ENCODE measurements at regions not wholly inside any gene's neighbourhood (a gene's known extent, or its start where the extent isn't known, plus 50 kb on each side); places are given as distances from the start of the nearest gene placed in this dataset.
"Not testable (repeated sequence)": the region's sequence is repeated elsewhere in the genome, so short reads cannot be mapped to it uniquely, and the experiment has no call there.

- DNase-seq, result no peak
Observed at GRCh38 chr6:4655196-4656025, 120.8 kb upstream of the CDYL start.

DNA sequence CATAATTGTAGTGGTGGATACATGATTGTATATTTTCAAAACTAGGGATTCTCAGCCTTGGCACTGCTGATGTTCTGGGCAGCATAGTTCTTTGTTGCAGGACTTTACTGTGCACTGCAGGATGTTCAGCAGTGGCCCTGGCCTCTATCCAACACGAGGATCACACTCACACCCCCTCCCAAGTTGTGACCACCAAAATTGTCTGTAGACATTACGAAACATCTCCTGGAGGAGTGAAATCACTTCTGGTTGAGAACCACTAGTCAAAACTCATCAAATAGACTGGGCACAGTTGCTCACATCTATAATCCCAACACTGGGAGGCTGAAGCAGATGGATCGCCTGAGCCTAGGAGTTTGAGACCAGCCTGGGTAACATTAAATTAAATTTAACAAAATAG is 123.1 kb upstream of the CDYL start:
- DNase-seq, result no peak

- DNase-seq, result no peak
Observed at GRCh38 chr6:4651831-4652467, 124.3 kb upstream of the CDYL start.

DNA sequence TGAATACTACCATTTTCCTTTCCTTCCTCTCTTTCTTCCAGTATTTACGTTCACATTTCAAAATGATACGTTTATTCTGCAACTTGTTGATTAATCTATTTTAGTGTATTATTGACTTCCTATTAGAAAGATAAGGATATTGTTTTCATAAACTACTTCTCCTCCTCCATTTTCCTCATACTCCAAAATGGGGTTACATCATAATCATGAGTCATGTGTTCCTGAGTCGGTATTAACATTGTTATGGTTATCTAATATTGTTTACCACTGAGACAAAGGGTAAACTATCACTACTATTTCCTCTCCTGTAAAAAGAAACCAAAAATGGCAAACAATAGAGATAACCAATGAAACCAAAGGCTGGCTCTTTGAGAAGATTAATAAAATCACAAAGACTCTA is 126.5 kb upstream of the CDYL start:
- DNase-seq, result no peak

DNA sequence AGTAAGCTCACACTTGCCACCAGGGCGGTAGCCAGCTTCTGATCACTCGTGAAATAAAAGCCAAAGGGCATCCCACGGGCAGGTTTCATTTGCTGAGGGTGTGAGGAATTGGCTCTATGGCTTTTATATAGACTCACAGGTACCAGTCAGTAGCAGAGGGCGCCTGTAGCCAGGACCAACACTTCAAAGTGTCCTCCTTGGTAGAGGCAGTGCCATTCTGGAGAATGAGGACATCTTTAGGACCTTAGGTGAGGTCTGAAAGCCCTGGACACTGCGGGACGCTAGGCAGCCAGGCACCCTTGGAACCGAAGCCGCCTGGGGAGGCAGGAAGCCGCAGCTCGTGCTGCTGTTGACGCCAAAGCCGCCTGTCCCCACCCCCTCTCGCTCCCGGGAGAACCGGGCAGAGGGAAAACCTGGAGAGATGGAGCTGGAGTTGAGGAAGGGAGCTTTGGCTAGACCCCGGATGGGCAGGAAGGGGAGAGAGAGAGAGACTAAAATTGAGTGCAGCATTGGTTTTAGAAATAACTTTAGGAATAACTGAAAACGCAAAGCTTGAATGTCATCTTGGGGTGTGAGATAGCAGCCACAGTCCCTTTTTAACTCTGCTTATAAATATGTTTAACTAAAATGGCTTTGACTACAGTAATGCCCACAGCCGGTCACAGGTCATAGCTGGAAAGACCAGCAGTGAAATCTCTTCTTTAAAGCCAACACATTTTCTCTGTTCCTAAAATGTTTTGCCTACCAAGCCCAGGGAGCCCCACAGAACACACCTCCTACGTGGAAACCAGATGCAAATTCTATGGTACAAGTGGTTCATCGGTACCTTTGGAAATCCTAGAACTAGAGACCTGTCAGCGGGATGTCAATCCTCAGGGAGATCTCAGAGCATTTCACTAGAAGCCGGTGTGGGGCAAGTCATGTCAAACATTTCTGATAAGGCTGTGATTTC is 128.5 kb upstream of the CDYL start:
- DNase-seq, result no peak

- no peak for DNase-seq
Observed at GRCh38 chr6:4645713-4646360, 130.4 kb upstream of the CDYL start.

- no peak for DNase-seq
Observed at GRCh38 chr6:4644996-4645395, 131.2 kb upstream of the CDYL start.

DNA sequence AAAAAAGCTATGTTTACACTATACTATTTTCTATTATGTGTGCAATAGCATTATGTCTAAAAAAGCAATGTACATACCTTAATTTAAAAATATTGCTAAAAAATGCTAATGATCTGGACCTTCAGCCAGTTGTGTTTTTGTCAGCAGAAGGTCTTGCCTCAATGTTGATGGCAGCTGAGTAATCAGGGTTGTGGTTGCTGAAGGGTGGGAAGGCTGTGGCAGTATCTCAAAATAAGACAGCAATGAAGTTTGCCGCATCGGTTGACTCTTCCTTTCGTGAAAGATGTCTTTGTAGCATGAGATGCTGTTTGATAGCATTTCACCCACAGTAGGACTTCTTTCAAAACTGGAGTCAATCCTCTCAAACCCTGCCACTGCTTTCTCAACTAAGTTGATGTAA is 134.7 kb upstream of the CDYL start:
- no peak for DNase-seq

DNA sequence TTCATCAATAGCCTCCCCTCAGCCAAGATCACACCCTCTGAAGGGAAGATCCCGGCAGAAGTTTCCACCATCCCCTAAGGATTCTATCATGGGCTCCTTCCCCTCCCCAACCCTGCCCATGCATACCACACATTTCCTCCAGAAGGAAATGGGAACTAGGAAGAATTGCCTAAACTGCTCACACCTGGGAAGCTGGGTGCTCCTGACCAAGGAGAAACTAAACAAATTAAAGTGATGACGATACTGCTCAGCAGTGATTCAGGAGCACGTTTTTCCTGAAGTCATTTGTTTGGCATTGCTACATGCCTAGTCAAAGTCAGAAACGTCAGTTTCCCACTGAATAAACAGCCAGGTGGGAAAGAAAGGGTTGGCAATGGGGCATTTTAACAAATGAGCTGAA is 136.1 kb upstream of the CDYL start:
- DNase-seq, result no peak

DNA sequence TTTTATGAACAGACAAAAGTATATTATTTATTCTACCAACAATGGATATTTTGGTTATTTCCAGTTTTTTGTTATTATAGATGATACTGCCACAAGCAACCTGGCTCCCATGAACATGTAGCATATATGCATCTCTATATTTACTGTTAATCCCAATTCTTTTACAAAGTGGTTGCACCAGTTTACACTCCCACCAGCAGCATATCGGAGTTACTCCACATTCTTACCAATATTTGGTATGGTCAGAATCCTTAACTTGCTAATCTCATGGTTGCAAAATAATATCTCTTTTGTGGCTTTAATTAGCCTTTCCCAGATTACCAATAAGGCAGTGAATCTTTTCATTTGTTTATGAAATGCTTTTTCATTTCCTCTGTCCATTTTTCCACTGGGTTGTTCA is 137.6 kb upstream of the CDYL start:
- no peak for DNase-seq

GRCh38 chr6:4637691-4638433 is 138.3 kb upstream of the CDYL start:
- no peak for DNase-seq

DNA sequence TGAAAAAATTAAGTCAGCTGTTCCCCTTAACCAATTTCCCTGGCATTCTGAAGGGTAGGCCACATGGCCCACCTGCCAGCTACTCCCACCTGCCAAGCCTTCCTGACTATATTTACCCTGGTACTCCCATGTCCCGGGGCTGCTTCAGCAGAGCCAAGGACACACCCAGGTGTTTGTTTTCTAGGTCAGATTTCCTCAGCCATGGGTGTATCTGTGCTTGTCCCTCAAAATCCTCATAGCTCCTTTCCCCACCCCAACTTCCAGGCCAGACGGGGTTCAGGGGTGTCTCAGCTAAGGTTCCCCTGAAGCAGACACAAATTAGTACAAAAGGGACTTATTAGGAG is 139.4 kb upstream of the CDYL start:
- DNase-seq, result no peak

GRCh38 chr6:4636191-4636880 is 139.9 kb upstream of the CDYL start:
- DNase-seq, result no peak

DNA sequence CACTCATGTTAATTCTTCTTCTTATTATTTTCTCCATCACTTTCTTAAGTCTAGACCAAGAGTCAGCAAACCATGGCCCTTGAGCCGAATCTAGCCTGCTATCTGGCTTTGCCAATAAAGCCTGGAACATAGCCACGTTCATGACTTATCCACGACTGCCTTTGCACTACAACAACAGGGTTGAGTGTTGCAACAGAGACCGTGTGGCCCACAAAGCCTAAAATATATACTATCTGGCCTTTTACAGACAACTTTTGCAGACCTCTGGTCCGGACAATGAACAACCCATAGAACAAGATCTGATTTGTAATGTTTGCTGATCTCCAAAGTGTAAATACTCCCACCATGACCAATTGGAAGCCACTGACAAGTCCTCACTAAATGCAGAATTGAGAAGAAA is 140.5 kb upstream of the CDYL start:
- no peak for DNase-seq

DNA sequence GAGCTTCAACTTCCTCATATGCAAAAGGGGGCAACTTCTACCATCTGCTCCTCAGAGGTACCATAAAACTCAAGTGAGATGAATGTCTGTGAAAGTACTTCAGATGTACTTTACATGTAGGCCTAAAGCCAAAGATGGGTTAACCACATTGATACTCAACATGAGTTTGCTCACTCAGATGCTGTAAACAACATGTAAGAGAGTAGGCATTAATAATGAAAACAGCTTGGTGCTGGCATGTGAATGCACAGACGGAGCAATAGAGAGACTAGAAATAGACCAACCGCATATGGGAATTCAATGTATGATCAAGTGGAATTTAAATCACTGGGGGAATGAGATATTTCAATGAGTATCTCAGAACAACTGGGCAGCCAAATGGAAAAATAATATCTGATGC is 143.8 kb upstream of the CDYL start:
- no peak for DNase-seq

- not testable (repeated sequence) for DNase-seq
Observed at GRCh38 chr6:4629789-4630188, 146.4 kb upstream of the CDYL start.

DNA sequence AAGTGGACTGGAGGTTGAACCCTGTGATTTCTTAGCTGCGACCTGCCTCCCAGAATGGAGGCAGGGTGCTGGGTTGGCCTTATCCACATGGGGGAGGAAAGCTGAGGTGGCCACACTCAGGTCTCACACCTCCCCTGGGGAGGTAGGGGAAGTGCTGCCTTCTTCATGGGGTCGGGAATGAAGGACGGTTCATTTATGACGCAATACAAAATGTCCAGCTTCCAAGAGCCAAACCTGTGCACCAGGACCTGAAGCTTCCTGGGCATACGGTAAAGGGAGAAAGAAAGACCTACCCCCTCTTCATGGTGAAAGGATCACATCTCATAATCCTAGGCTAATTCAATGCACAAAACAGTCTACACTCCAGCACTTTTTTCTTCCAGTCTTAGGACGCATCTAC is 150.6 kb upstream of the CDYL start:
- DNase-seq, result no peak

DNA sequence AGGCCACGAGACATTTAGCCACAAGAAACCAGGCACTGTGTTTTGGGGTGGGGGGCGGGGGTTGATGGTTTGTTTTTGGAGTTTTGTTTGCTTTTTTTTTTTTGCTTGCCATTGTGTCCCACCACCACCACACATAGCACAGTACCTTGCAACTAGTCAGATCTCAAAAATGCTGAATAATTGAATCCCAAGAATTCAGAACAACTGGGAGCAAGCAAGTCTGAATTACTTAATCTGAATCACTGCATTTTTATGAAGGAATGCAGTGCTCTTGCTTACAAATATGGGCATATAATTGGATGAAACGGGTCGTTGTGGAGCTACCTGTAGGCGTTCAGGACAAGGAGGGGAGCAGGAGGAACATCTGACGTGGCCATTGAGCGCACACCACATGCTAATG is 151.5 kb upstream of the CDYL start:
- no peak for DNase-seq

DNA sequence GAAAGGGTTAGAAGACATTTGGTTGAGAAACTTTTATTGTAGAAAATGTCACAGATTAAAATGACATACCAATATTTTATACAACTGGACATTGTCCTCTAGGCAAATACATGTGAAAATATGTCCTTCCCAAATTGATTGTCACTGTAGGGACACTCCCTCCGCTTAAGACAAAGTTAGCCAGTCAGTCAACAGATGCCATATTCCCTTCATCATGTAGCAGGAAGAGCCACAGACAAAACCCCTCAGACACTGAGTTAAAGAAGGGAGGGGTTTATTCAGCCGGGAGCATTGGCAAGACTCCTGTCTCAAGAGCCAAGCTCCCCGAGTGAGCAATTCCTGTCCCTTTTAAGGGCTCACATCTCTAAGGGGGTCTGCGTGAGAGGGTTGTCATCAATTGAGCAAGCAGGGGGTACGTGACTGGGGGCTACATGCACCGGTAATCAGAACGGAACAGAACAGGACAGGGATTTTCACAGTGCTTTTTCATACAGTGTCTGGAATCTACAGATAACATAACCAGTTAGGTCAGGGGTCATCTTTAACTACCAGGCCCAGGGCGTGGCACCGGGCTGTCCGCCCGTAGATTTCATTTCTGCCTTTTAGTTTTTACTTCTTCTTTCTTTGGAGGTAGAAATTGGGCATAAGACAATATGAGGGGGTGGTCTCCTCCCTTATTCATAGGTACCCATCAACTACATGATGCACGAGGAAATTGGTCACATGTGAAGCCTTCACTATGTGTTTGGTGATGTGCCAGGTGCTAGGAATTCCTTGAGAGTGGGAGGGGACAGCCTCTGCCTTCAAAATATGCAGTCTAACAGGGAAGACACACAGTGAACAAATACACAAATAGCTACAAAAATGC is 155.7 kb upstream of the CDYL start:
- no peak for DNase-seq

- DNase-seq, result no peak
Observed at GRCh38 chr6:4616311-4616710, 159.9 kb upstream of the CDYL start.

DNA sequence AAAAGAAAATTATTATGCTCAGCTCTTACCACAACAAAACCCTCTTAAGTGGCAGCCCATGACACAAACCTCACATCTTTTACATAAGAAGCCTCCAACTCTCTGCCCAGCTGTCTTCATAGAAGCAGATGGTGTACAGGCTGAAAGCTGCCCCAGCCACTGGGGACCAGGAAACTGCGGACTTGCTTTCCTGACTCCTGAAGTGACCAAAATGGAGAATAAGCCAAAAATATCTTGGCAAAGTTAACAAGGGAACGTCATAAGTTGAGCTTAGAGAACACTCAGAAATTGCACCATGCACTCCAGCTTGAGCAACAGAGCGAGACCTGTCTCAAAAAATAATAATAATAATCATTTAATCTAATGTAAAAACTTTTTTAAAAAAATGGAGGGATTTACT is 160.3 kb upstream of the CDYL start:
- DNase-seq, result no peak
